Hindlimb muscle (tissue), 1 donor: ENCODE measurements at regions not wholly inside any gene's neighbourhood (a gene's known extent, or its start where the extent isn't known, plus 50 kb on each side); places are given as distances from the start of the nearest gene placed in this dataset.
"Not testable (repeated sequence)": the region's sequence is repeated elsewhere in the genome, so short reads cannot be mapped to it uniquely, and the experiment has no call there.

ENCODE experiments used
- DNase-seq: peaks from one replicate; pipeline ENCODE4 v3.0.0-alpha.2; 2013

GRCh38 chr3:171548917-171549316 is 88.7 kb upstream of the TNIK start:
- DNase-seq = peak; percentile 12

DNA sequence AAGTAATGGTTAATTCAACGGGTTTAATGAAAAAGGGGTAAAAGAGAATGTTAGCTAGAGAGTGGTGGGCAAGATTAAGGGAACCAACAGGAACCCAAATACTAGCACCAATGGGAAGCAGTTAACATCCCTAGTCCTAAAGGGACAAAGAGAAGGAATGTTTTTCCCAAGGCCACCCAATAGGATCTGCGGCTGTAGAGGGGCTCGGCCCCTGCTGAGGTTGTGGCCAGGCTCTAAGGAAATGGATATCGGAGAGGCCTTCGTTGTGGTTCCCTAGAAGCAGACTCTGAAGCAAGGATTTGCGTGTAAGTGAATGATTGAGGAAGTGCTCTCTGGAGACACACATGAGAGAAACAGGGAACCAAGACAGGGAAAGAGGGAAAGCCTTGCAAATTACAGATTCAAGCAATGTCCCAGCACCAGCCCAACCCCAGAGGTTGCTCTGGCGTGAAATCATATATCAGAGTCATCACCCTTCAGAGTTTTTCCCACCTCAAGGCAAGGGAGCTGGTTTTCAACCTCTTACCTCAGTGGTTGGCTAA is 83.6 kb upstream of the TNIK start:
- no peak for DNase-seq

GRCh38 chr3:171542976-171543375 is 82.8 kb upstream of the TNIK start:
- DNase-seq = no peak

DNA sequence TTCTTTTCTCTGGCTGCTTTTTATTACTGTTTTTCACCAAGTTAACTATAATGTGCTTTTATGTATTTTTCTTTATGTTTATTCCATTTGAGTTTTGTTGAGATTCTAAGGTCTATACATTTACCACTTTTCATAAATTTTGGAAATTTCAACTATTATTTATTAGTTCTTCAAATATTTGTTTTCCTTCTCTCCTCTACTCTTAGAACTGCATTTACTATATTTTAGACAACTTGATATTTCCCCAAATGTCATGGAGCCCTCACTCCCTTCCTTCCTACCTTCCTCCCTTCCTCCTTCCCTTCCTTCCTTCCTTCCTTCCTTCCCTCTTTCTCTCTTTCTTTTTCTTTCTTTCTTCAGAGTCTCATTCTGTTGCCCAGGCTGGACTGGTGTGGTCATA is 81.4 kb upstream of the TNIK start:
- DNase-seq = no peak

GRCh38 chr3:171541181-171541580 is 81.0 kb upstream of the TNIK start:
- no peak for DNase-seq

GRCh38 chr3:171535799-171536198 is 75.6 kb upstream of the TNIK start:
- DNase-seq = no peak

- no peak for DNase-seq
These were observed 74.9 kb upstream of the TNIK start for GRCh38 chr3:171535133-171535532.

DNA sequence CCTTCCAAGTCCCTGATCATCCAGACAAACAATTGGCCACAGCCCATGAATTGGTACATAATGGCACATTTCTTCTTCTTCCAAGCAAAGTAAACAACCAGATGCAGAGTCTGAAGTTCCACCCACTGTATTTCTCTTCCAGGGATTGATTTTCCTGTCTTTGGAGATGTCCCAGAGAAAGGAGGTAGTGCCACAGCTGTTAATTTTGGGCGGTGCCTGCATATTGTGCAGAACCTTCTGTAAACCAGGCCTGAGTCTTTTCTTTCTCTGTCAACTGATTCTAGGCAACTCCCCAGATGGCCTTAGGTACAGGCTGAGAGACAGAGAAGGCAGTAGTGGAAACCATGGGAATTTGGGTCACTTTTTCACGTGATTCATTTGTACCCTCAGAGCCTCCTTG is 73.5 kb upstream of the TNIK start:
- DNase-seq = no peak

- no peak for DNase-seq
These were observed 72.1 kb upstream of the TNIK start for GRCh38 chr3:171532294-171532693.

- DNase-seq = no peak
These were observed 71.5 kb upstream of the TNIK start for GRCh38 chr3:171531716-171532115.

DNA sequence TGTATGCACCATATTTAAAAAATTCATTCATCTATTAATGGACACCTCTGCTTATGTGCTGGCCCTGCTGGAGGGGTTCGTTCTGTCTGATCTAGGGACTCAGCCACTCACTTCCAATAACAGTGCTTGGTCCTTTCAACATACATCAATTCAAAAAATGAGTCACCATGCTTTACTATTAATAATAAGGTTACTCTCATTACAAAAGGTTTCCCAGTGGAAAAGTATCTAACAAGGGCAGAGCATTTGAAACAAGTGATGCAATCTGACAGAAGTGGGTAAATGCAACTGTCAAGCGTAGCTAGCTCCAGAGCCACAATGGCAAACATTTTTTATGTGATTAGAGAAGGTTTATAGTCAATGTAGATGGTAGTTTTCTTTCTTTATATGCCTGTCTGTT is 67.9 kb upstream of the TNIK start:
- DNase-seq = no peak

- no peak for DNase-seq
These were observed 66.7 kb upstream of the TNIK start for GRCh38 chr3:171526869-171527268.

- DNase-seq = no peak
These were observed 65.9 kb upstream of the TNIK start for GRCh38 chr3:171526146-171526545.

DNA sequence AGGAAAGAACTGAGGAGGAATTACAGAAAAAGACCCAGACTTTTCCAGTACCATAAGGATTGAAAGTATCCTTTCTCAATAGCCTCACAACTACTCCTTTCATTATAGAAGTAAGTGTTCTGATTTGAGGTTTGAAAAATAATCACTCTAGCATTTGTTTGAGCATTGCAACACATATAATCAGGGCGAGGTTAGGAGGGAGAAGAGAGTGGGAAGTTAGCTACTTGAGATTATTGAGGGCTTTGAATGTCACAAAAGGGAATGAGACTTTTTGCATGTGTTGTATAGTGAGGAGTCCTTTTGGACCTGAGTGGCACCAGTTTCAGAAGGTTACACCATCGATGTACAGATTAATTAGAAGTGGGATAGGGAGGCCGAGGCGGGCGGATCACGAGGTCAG is 65.2 kb upstream of the TNIK start:
- DNase-seq = no peak

- no peak for DNase-seq
These were observed 64.7 kb upstream of the TNIK start for GRCh38 chr3:171524921-171525310.

- DNase-seq = no peak
These were observed 62.4 kb upstream of the TNIK start for GRCh38 chr3:171522651-171523050.

GRCh38 chr3:171519423-171519822 is 59.2 kb upstream of the TNIK start:
- not testable (repeated sequence) for DNase-seq

DNA sequence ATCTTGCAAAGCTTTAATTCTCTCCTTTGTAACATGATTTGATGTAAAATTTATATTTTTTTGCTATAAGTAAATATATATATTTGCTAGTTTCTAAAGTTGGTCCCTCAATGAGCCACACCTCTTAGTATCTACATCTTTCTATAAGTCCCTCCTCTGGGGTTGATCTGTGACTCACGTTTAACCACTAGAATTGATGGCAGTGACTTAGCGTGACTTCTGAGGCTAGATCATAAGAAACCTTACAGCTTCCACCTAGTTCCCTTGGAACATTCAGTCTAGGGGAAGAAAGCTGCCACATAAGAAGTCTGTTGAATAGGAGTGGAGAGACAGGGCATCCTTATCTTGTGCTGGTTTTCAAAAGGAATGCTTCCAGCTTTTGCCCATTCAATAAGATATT is 56.6 kb upstream of the TNIK start:
- no peak for DNase-seq

GRCh38 chr3:171514466-171514865 is 54.3 kb upstream of the TNIK start:
- no peak for DNase-seq

GRCh38 chr3:171511450-171511849 is 51.2 kb upstream of the TNIK start:
- no peak for DNase-seq
